K562 (cell line): ENCODE measurements at regions not wholly inside any gene's neighbourhood (a gene's known extent, or its start where the extent isn't known, plus 50 kb on each side); places are given as distances from the start of the nearest gene placed in this dataset.

Source experiments
- ARNT ChIP-seq, 2 experiments: fragments of 450-650 bp; IDR thresholded peaks; 2 replicates each; pipeline ENCODE4 v1.6.1; 2016; ENCODE audit warnings: mild to moderate bottlenecking in 1 of 2
- CBX3 ChIP-seq, 2 experiments: IDR thresholded peaks; 1 replicate in 1 of 2; 2 replicates in 1 of 2; pipeline ENCODE4 v1.6.1; 2012; ENCODE audit warnings: inconsistent platforms in 2 of 2, low read length in 2 of 2, borderline replicate concordance in 1 of 2, control low read depth in 1 of 2
- FOXA3 ChIP-seq, 2 experiments: fragments of 450-650 bp in 1 of 2; sonication (generic) in 1 of 2; formaldehyde crosslinking; IDR thresholded peaks in 1 of 2; conservative IDR thresholded peaks in 1 of 2; 2 replicates each; pipeline versions ENCODE4 v1.4.0 to v1.8.0; 2020 to 2022; ENCODE audit warnings: mild to moderate bottlenecking in 2 of 2, missing genetic modification reagents in 1 of 2
- HMGN3 ChIP-seq: IDR thresholded peaks from 2 replicates; pipeline ENCODE4 v1.6.1; 2011; ENCODE audit warnings: borderline replicate concordance, low read depth, mild to moderate bottlenecking, mixed read lengths, low read length; ENCODE audit not compliant: insufficient read length; ENCODE audit errors: extremely low read depth
- SAFB ChIP-seq: fragments of 200-400 bp; formaldehyde crosslinking; IDR thresholded peaks from 2 replicates; pipeline ENCODE4 v1.6.1; 2017; ENCODE audit warnings: low read depth, low read length, borderline replicate concordance
- ZNF140 ChIP-seq: fragments of 250-450 bp; sonication (Bioruptor Pico); IDR thresholded peaks from 2 replicates; pipeline ENCODE4 v1.8.0; 2021; ENCODE audit warnings: moderate library complexity, mild to moderate bottlenecking, inconsistent platforms
- ZNF764 ChIP-seq: fragments of 250-450 bp; sonication (Bioruptor Pico); IDR thresholded peaks from 2 replicates; pipeline ENCODE4 v1.4.0; 2020; ENCODE audit warnings: low read depth, mild to moderate bottlenecking, moderate library complexity
- TF ChIP-seq, protein P1 (sequence below): sonication (generic); formaldehyde crosslinking; IDR thresholded peaks from 2 replicates; pipeline ENCODE4 v1.8.0; 2022; ENCODE audit warnings: mild to moderate bottlenecking, missing genetic modification reagents
- TF ChIP-seq, protein P2 (sequence below): fragments of 250-450 bp; sonication (Bioruptor Pico); IDR thresholded peaks from 2 replicates; pipeline ENCODE4 v1.4.0; 2020; ENCODE audit warnings: borderline replicate concordance

DNA sequence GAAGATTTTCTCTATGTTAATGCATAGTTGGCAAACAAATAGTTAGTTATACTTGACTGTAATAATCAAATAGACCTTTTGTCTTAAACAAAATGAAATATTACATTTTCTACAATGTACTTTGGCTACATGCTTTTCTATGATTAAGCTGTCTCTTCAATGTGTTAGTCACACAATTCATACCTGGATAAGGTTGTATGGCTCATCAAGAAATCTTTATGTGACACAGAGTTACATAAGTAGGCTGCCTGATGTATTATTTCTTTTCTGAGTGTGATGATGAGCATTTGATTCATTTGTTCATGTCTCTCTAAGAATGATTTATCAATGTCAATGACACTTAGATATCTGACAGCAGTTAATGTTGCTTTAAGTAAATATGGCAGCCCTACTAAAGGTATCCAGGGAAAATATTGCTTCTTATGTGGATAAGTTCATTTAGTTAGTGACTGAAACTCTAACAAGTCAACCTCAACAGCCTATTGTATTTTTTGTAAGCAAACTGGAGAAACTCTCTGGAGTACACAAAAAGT is 157.4 kb upstream of the SOX2 start (continued):
- TF ChIP-seq, protein P1, sequence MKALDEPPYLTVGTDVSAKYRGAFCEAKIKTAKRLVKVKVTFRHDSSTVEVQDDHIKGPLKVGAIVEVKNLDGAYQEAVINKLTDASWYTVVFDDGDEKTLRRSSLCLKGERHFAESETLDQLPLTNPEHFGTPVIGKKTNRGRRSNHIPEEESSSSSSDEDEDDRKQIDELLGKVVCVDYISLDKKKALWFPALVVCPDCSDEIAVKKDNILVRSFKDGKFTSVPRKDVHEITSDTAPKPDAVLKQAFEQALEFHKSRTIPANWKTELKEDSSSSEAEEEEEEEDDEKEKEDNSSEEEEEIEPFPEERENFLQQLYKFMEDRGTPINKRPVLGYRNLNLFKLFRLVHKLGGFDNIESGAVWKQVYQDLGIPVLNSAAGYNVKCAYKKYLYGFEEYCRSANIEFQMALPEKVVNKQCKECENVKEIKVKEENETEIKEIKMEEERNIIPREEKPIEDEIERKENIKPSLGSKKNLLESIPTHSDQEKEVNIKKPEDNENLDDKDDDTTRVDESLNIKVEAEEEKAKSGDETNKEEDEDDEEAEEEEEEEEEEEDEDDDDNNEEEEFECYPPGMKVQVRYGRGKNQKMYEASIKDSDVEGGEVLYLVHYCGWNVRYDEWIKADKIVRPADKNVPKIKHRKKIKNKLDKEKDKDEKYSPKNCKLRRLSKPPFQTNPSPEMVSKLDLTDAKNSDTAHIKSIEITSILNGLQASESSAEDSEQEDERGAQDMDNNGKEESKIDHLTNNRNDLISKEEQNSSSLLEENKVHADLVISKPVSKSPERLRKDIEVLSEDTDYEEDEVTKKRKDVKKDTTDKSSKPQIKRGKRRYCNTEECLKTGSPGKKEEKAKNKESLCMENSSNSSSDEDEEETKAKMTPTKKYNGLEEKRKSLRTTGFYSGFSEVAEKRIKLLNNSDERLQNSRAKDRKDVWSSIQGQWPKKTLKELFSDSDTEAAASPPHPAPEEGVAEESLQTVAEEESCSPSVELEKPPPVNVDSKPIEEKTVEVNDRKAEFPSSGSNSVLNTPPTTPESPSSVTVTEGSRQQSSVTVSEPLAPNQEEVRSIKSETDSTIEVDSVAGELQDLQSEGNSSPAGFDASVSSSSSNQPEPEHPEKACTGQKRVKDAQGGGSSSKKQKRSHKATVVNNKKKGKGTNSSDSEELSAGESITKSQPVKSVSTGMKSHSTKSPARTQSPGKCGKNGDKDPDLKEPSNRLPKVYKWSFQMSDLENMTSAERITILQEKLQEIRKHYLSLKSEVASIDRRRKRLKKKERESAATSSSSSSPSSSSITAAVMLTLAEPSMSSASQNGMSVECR = no peak
- TF ChIP-seq ZNF764 (CRISPR knock-in tag) (no peak), ZNF140 (CRISPR knock-in tag) (no peak), CBX3 (IDR thresholded peaks at IDR 0.05; ENCODE audit: borderline replicate concordance in 1 of 2, low read length in 2 of 2) (no peak), ARNT (IDR thresholded peaks at IDR 0.05) (no peak), HMGN3 (no peak), SAFB (no peak), FOXA3 (CRISPR knock-in tag; conservative IDR thresholded peaks at IDR 0.05 in 1 of 2, IDR thresholded peaks at IDR 0.05 in 1 of 2) (no peak)
- TF ChIP-seq, protein P2, sequence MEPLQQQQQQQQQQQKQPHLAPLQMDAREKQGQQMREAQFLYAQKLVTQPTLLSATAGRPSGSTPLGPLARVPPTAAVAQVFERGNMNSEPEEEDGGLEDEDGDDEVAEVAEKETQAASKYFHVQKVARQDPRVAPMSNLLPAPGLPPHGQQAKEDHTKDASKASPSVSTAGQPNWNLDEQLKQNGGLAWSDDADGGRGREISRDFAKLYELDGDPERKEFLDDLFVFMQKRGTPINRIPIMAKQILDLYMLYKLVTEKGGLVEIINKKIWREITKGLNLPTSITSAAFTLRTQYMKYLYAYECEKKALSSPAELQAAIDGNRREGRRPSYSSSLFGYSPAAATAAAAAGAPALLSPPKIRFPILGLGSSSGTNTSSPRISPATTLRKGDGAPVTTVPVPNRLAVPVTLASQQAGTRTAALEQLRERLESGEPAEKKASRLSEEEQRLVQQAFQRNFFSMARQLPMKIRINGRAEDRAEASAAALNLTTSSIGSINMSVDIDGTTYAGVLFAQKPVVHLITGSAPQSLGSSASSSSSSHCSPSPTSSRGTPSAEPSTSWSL (CRISPR knock-in tag) = no peak
